Esophagus squamous epithelium (tissue), 4 donors: ENCODE measurements at regions not wholly inside any gene's neighbourhood (a gene's known extent, or its start where the extent isn't known, plus 50 kb on each side); places are given as distances from the start of the nearest gene placed in this dataset.

Experiments used
- CTCF ChIP-seq, 6 experiments: fragments of 450-650 bp in 4 of 6; fragments of 200-600 bp in 2 of 6; sonication (generic) in 2 of 6; IDR thresholded peaks; one replicate each; pipeline ENCODE4 v1.5.1; 2016 to 2019; ENCODE audit warnings: antibody characterized with exemption in 6 of 6, mild to moderate bottlenecking in 4 of 6, moderate library complexity in 4 of 6
- POLR2A ChIP-seq, 4 donors: fragments of 450-650 bp; IDR thresholded peaks; one replicate each; pipeline ENCODE4 v1.6.1; 2017; ENCODE audit warnings: antibody characterized with exemption in 4 of 4, mild to moderate bottlenecking in 4 of 4, moderate library complexity in 3 of 4

DNA sequence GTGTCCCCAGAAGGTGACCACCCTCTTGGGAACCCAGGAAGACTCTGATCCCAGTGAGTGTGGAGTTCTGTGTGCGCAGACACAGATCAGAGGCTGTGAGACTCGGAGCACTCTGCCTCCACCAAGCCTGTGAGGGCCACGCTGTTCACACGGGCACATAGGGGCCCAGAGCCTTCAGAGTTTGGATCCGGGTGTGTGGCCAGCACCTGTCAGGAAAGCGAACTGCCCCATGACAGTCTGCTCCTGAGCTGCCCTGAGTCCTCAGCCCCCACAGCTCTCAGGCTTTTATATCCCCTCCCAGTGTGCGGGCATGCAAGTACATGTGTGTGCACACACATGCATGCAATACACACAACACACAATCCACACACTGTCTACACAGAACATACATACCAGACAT, 161.8 kb upstream of the IRX2 start:
- TF ChIP-seq CTCF (IDR thresholded peaks at IDR 0.05) (no peak), POLR2A (IDR thresholded peaks at IDR 0.05) (no peak)
